HG03103 (cell line): ENCODE measurements at regions not wholly inside any gene's neighbourhood (a gene's known extent, or its start where the extent isn't known, plus 50 kb on each side); places are given as distances from the start of the nearest gene placed in this dataset.
"Not testable (repeated sequence)": the region's sequence is repeated elsewhere in the genome, so short reads cannot be mapped to it uniquely, and the experiment has no call there.

Experiments used
- ATAC-seq: cut with Tn5 transposase; IDR thresholded peaks from one replicate; pipeline ENCODE4 v1.9.1; 2021; ENCODE audit warnings: low read depth; ENCODE audit not compliant: unreplicated experiment

GRCh38 chr7:19537942-19538401, 170.9 kb downstream of the POLR1F start:
- ATAC-seq, result no peak

GRCh38 chr7:19533266-19533665, 175.6 kb downstream of the POLR1F start:
- no peak for ATAC-seq

GRCh38 chr7:19530852-19531251, 178.0 kb downstream of the POLR1F start:
- ATAC-seq, result no peak

- ATAC-seq, result no peak
These were observed 178.6 kb downstream of the POLR1F start for GRCh38 chr7:19530261-19530660.

GRCh38 chr7:19526639-19527038, 182.2 kb downstream of the POLR1F start:
- ATAC-seq, result no peak

- ATAC-seq, result no peak
These were observed 186.4 kb downstream of the POLR1F start for GRCh38 chr7:19522486-19522885.

DNA sequence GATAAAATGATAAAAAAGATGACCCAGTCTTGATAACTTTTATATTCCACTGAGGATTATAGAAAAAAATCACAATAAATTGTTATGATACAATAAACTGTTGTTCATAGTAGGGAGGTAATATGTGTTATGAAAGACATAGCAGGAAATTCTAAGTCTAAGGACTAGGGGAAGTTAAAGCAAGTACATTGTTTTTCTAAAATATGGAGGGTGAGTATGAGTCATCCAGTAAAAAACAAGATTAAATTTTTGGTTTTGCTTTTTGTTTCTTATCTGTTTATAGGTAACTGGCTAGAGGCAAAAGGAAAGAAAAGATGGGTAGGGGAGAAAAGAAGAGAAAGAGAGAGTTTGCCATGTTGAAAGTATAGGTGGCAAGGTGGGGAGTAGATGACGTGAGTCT, 188.4 kb downstream of the POLR1F start:
- no peak for ATAC-seq

DNA sequence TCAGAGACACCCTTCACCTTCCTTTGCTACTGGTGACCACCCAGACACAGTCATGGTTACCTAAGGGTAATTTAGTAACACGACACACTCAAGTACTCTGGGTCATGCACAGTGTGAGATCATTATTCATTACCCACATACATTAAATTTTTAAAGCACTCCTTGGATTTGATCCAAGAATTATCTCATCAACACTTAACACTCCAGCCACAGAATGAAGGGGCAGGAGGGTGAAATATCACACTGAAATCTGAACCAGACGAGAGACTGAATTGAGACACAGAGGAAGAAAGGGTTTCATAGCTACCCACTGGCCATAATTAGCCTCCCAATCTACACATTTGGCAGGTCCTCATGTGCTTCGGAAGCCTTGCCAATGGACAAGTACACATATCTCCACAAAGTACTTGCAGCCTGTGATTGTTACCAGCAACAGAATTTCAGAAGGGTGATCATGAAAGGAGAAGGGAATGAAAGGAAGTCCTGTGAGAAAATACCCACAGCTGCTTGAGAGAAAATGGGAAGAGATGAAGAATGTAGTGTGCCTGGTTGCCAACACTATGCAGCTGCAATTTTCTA, 189.3 kb downstream of the POLR1F start:
- ATAC-seq, result no peak

GRCh38 chr7:19517546-19517945, 191.3 kb downstream of the POLR1F start:
- ATAC-seq, result not testable (repeated sequence)

GRCh38 chr7:19508821-19509220, 200.0 kb downstream of the POLR1F start:
- no peak for ATAC-seq

DNA sequence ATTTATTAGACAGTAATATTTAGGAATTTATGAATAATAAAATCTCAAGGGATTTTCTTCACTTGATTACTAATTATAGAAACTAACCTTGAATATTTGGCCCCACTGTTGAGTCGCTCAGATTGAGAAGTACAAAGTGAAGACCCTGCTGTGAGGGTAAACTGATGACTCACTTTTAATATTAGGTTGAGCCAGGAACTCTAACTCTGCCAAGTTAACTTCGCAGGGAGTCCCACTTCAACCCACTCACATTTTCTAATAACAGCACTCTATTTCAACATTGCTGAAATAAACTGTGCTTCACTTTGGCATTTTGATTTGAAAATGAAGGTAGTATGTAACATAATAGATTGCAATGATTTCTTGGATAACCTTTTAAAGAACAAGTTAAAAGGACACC, 200.7 kb downstream of the POLR1F start:
- no peak for ATAC-seq

- ATAC-seq, result peak; percentile 57
These were observed 216.9 kb downstream of the POLR1F start for GRCh38 chr7:19491821-19492452.

DNA sequence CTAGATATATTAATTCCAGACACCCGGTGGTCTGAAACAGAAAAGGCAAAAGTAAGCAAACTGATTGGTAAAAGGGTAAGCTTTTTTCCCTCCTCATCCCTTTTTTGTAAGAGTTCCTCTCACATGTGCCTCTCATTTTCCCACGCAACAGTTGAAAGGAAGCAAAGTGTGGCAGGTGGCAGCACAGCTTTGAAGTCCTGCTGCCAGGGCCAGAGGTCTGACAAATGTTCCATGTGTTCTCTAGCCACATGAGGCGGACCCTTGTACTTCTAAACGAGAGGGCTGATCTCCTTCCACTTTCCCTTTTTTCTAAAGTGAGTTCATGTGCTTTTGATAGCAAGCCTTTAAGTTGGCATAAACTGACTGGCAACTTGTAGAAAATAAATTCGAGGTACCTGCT, 217.5 kb downstream of the POLR1F start:
- ATAC-seq, result no peak

GRCh38 chr7:19489162-19489820, 219.5 kb downstream of the POLR1F start:
- no peak for ATAC-seq

- no peak for ATAC-seq
These were observed 220.8 kb downstream of the POLR1F start for GRCh38 chr7:19488056-19488455.

- no peak for ATAC-seq
These were observed 226.2 kb downstream of the POLR1F start for GRCh38 chr7:19482628-19483027.

DNA sequence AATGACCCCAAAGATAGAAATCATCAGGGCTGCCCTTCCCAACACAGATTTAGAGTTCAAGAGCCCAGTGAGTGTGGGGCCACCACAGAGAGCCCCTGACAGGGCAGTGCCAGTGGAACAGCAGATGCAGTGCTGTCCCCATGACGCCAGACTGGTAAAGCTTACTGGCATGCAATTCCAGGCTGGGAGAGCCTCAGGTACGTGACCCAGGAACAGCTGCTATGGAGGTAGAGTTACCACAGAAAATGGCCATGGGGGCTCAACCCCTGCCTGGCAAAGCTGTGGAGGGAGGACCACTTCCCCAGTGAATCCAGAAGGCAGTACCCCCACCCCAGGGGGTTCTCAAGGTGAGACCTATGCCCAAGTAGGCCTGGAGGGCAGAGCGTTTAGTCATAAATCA, 228.5 kb downstream of the POLR1F start:
- ATAC-seq, result no peak

DNA sequence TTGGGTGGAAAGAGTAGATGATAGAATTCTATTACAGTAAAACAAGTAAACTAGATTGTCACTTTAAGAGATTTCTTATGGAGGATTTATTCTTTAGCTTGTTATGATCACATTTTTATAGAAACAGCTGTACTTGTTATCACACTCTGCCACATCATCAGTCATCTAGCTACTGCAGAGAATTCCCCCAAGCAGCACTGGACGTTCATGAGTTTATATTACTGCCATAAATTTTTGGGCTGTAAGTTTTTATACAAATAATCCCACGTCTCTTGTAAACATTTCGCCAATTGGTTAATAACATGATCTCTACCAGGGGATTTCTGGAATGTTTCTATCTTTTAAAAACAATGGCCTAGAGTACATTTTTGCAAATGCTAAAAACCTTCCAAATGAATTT, 238.8 kb downstream of the POLR1F start:
- no peak for ATAC-seq

GRCh38 chr7:19465861-19466260, 243.0 kb downstream of the POLR1F start:
- no peak for ATAC-seq

GRCh38 chr7:19464751-19465150, 244.1 kb downstream of the POLR1F start:
- no peak for ATAC-seq

DNA sequence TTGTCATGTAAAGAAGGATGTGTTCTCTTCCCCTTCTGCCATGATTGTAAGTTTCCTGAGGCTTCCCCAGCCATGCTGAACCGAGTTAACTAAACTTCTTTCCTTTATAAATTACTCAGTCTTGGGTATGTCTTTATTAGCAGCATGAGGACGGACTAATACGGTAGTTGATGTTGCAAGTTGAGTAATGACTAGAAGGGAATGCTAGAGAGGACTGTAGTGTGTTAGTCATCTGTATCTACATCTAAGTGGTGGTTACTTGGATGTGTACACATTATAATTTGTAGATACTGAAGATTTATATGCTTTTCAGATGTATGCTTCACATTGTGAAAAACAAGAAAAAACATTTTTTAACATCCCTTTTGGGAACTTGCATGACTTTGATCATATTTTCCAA, 244.6 kb downstream of the POLR1F start:
- no peak for ATAC-seq

GRCh38 chr7:19463581-19463980, 245.3 kb downstream of the POLR1F start:
- ATAC-seq, result no peak
